ENCODE measurements at regions not wholly inside any gene's neighbourhood (a gene's known extent, or its start where the extent isn't known, plus 50 kb on each side); places are given as distances from the start of the nearest gene placed in this dataset.
"Not testable (repeated sequence)": the region's sequence is repeated elsewhere in the genome, so short reads cannot be mapped to it uniquely, and the experiment has no call there.

DNA sequence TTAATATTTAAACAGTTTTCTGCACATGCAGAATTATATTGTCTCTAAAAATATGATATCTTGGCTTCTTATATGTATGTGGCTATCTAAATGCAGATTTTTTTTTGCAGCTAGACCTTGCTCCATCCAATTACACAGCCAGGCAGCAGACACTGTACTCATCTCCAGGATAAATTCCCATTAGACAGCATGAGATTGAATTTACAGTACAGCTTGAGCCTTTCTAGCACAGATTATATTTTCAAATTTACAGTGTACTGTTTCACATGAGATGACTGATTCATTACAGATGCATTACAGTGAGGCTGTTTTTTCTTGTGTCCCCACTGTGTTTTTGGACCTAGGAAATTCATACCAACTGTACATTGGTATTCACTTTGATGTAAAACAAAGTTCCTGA, 134.9 kb downstream of the OTOL1 start:
- no peaks in the 10 kb centered on the region for H3K36me3 Mint-ChIP-seq (ENCODE audit: insufficient read depth in 2 of 2)
- no peaks in the 10 kb centered on the region for H3K4me1 Mint-ChIP-seq (ENCODE audit: low read depth)
- H3K27me3 Mint-ChIP-seq (ENCODE audit: low read depth) = no peaks in the 10 kb centered on the region
- DNase-seq (no peak), ATAC-seq (replicated peaks in 1 of 2) (no peak)
- H3K27ac Mint-ChIP-seq = no peak overlapping the region
- H3K9me3 Mint-ChIP-seq = peaks cover 0 to 5% of the 10 kb centered on the region in 2 donors
- H3K4me3 Mint-ChIP-seq = no peak overlapping the region

GRCh38 chr3:161637559-161637958, 141.0 kb downstream of the OTOL1 start:
- H3K27ac Mint-ChIP-seq = no peak overlapping the region
- ATAC-seq (replicated peaks in 1 of 2) (no peak), DNase-seq (no peak)
- no peaks in the 10 kb centered on the region for H3K27me3 Mint-ChIP-seq (ENCODE audit: low read depth)
- H3K4me1 Mint-ChIP-seq (ENCODE audit: low read depth) = no peaks in the 10 kb centered on the region
- no peak overlapping the region for H3K4me3 Mint-ChIP-seq
- no peaks in the 10 kb centered on the region for H3K36me3 Mint-ChIP-seq (ENCODE audit: insufficient read depth in 2 of 2)
- peaks cover 2 to 3% of the 10 kb centered on the region in 2 donors for H3K9me3 Mint-ChIP-seq

DNA sequence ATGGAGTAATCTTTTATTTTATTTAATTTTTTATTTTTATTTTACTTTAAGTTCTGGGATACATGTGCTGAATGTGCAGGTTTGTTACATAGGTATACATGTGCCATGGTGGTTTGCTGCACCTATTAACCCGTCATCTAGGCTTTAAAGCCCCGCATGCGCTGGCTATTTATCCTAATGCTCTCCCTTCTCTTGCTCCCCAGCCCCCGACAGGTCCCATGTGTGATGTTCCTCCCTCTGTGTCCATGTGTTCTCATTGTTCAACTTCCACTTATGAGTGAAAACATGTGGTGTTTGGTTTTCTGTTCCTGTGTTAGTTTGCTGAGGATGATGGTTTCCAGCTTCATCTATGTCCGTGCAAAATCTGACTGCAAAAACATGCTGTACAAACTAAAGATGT, 142.5 kb downstream of the OTOL1 start:
- H3K36me3 Mint-ChIP-seq (ENCODE audit: insufficient read depth in 2 of 2); H3K27me3 Mint-ChIP-seq (ENCODE audit: low read depth); H3K4me1 Mint-ChIP-seq (ENCODE audit: low read depth); ATAC-seq (replicated peaks in 1 of 2); H3K4me3 Mint-ChIP-seq; H3K27ac Mint-ChIP-seq; H3K9me3 Mint-ChIP-seq; DNase-seq: not testable (repeated sequence)

- H3K27ac Mint-ChIP-seq = no peak overlapping the region
- no peaks in the 10 kb centered on the region for H3K27me3 Mint-ChIP-seq (ENCODE audit: low read depth)
- DNase-seq = no peak
- no peaks in the 10 kb centered on the region for H3K4me1 Mint-ChIP-seq (ENCODE audit: low read depth)
- H3K36me3 Mint-ChIP-seq (ENCODE audit: insufficient read depth in 2 of 2) = no peaks in the 10 kb centered on the region
- H3K9me3 Mint-ChIP-seq = peaks cover 2 to 3% of the 10 kb centered on the region in 2 donors
- ATAC-seq (replicated peaks in 1 of 2) = no peak
- no peak overlapping the region for H3K4me3 Mint-ChIP-seq
Observed at GRCh38 chr3:161640181-161640580, 143.6 kb downstream of the OTOL1 start.

- no peak overlapping the region for H3K27ac Mint-ChIP-seq
- ATAC-seq (replicated peaks in 1 of 2) (no peak), DNase-seq (no peak)
- no peak overlapping the region for H3K4me3 Mint-ChIP-seq
- no peaks in the 10 kb centered on the region for H3K4me1 Mint-ChIP-seq (ENCODE audit: low read depth)
- peaks cover 0 to 3% of the 10 kb centered on the region in 2 donors for H3K9me3 Mint-ChIP-seq
- H3K27me3 Mint-ChIP-seq (ENCODE audit: low read depth) = no peaks in the 10 kb centered on the region
- H3K36me3 Mint-ChIP-seq (ENCODE audit: insufficient read depth in 2 of 2) = no peaks in the 10 kb centered on the region
Observed at GRCh38 chr3:161641287-161641686, 144.7 kb downstream of the OTOL1 start.

- DNase-seq (no peak), ATAC-seq (replicated peaks in 1 of 2) (no peak)
- peaks cover 0 to 3% of the 10 kb centered on the region in 2 donors for H3K9me3 Mint-ChIP-seq
- no peaks in the 10 kb centered on the region for H3K36me3 Mint-ChIP-seq (ENCODE audit: insufficient read depth in 2 of 2)
- H3K27me3 Mint-ChIP-seq (ENCODE audit: low read depth) = no peaks in the 10 kb centered on the region
- no peak overlapping the region for H3K4me3 Mint-ChIP-seq
- H3K4me1 Mint-ChIP-seq (ENCODE audit: low read depth) = no peaks in the 10 kb centered on the region
- H3K27ac Mint-ChIP-seq = no peak overlapping the region
Observed at GRCh38 chr3:161644891-161645635, 148.5 kb downstream of the OTOL1 start.

DNA sequence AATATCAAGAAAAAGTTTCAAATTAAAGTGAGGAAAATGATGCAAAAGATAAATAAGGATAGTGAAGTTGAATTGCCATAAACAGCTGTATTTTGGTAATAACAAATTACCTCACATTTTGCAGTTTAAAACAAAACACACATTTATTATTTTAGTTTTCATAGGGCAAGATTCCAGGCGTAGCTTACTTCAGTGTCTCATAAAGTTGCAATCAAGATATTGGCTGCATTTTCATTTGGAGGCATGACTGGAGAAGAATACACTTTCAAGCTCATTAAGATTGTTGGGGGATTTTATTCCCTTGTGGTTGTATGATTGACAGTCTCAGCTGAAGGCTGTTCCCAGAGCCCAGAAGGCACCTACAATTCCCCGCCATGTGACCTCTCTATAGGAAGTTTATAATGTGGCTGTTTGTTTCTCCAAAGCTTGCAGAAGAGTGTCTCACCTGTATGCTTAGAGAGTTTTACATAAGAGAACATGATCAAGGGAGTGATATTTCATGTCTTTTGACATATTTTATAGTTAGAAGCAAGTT, 151.4 kb downstream of the OTOL1 start:
- DNase-seq = no peak
- H3K9me3 Mint-ChIP-seq = peaks cover 0 to 3% of the 10 kb centered on the region in 2 donors

DNA sequence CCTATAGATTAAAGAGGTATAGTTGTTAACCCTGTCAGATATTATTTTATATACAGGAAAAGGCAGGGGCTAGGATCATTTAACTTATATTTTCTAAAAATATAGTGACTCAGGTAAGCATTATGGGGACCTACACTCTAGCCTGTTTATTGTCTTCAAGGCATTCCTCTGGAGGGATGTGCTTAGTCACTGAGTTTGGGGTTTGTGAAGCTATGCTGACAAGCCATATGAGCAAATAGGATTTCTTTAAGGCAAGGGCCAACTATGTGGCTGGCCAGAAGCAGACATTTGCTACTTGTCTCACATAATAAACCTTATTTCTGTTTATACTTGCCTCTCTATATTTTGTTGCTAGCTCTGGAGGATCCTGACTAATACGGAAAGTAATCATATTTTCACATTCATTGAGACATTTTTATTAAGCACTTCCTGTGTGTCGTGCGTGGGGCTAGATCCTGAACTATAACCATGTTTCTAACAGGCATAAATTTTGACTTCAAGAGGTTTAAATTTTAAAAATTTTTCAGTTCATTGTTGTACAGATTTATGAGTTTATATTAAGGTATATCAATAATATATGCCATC, 153.4 kb downstream of the OTOL1 start:
- H3K9me3 Mint-ChIP-seq = peaks cover 0 to 5% of the 10 kb centered on the region in 2 donors
- DNase-seq = no peak
- ATAC-seq (replicated peaks in 1 of 2) = no peak
- H3K27ac Mint-ChIP-seq = no peak overlapping the region
- no peaks in the 10 kb centered on the region for H3K4me1 Mint-ChIP-seq (ENCODE audit: low read depth)
- no peaks in the 10 kb centered on the region for H3K36me3 Mint-ChIP-seq (ENCODE audit: insufficient read depth in 2 of 2)
- no peak overlapping the region for H3K4me3 Mint-ChIP-seq
- H3K27me3 Mint-ChIP-seq (ENCODE audit: low read depth) = no peaks in the 10 kb centered on the region

More for the DNA sequence above, 151.4 kb downstream of the OTOL1 start:
- ATAC-seq (replicated peaks in 1 of 2) = no peak
- H3K4me3 Mint-ChIP-seq = no peak overlapping the region
- H3K36me3 Mint-ChIP-seq (ENCODE audit: insufficient read depth in 2 of 2) = no peaks in the 10 kb centered on the region
- H3K4me1 Mint-ChIP-seq (ENCODE audit: low read depth) = no peaks in the 10 kb centered on the region
- no peaks in the 10 kb centered on the region for H3K27me3 Mint-ChIP-seq (ENCODE audit: low read depth)
- H3K27ac Mint-ChIP-seq = no peak overlapping the region

GRCh38 chr3:161657786-161658185, 161.2 kb downstream of the OTOL1 start:
- Mint-ChIP-seq H3K27me3 (ENCODE audit: low read depth) (no peaks in the 10 kb centered on the region), H3K27ac (no peak overlapping the region), H3K4me3 (no peak overlapping the region), H3K4me1 (ENCODE audit: low read depth) (no peaks in the 10 kb centered on the region), H3K36me3 (ENCODE audit: insufficient read depth in 2 of 2) (no peaks in the 10 kb centered on the region), H3K9me3 (peaks cover 2% of the 10 kb centered on the region in 2 donors)
- ATAC-seq (replicated peaks in 1 of 2) = no peak
- no peak for DNase-seq

DNA sequence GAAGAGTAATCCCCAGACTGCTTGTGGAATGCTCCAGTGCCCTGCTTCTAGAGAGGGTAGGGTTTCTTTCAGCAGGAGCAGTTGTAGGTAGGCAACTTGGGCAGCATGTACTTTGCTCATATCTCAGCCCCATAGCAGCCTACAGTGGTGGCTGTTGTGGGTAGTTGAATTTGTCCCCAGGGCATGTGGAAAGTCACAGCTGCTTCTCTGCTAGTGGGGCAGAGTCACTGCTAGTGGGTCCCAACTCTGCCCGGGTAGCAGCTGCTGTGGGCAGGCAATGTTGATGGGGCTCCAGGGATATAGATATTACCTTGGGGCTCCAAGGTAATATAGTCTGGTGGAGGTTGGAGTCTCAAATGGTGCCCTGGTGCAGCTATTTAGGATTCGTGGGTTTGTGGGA, 174.5 kb downstream of the OTOL1 start:
- ATAC-seq (replicated peaks in 1 of 2) (no peak), DNase-seq (no peak)
- Mint-ChIP-seq H3K9me3 (no peaks in the 10 kb centered on the region), H3K4me3 (no peak overlapping the region), H3K36me3 (ENCODE audit: insufficient read depth in 2 of 2) (no peaks in the 10 kb centered on the region), H3K27ac (no peak overlapping the region), H3K4me1 (ENCODE audit: low read depth) (no peaks in the 10 kb centered on the region), H3K27me3 (ENCODE audit: low read depth) (no peaks in the 10 kb centered on the region)

GRCh38 chr3:161672478-161672877, 175.9 kb downstream of the OTOL1 start:
- no peaks in the 10 kb centered on the region for H3K27me3 Mint-ChIP-seq (ENCODE audit: low read depth)
- DNase-seq = no peak
- no peaks in the 10 kb centered on the region for H3K9me3 Mint-ChIP-seq
- no peaks in the 10 kb centered on the region for H3K4me1 Mint-ChIP-seq (ENCODE audit: low read depth)
- H3K27ac Mint-ChIP-seq = no peak overlapping the region
- H3K4me3 Mint-ChIP-seq = no peak overlapping the region
- H3K36me3 Mint-ChIP-seq (ENCODE audit: insufficient read depth in 2 of 2) = no peaks in the 10 kb centered on the region
- ATAC-seq (replicated peaks in 1 of 2) = no peak

- DNase-seq (no peak), ATAC-seq (replicated peaks in 1 of 2) (no peak)
- Mint-ChIP-seq H3K9me3 (no peaks in the 10 kb centered on the region), H3K36me3 (ENCODE audit: insufficient read depth in 2 of 2) (no peaks in the 10 kb centered on the region), H3K27me3 (ENCODE audit: low read depth) (no peaks in the 10 kb centered on the region), H3K4me1 (ENCODE audit: low read depth) (no peaks in the 10 kb centered on the region), H3K4me3 (no peak overlapping the region), H3K27ac (no peak overlapping the region)
Observed at GRCh38 chr3:161673866-161674265, 177.3 kb downstream of the OTOL1 start.

GRCh38 chr3:161674402-161674801, 177.8 kb downstream of the OTOL1 start:
- no peak for ATAC-seq (replicated peaks in 1 of 2)
- Mint-ChIP-seq H3K4me1 (ENCODE audit: low read depth) (no peaks in the 10 kb centered on the region), H3K27ac (no peak overlapping the region), H3K27me3 (ENCODE audit: low read depth) (no peaks in the 10 kb centered on the region), H3K36me3 (ENCODE audit: insufficient read depth in 2 of 2) (no peaks in the 10 kb centered on the region), H3K4me3 (no peak overlapping the region), H3K9me3 (no peaks in the 10 kb centered on the region)
- no peak for DNase-seq

GRCh38 chr3:161681831-161682230, 185.2 kb downstream of the OTOL1 start:
- not testable (repeated sequence) for DNase-seq; H3K36me3 Mint-ChIP-seq (ENCODE audit: insufficient read depth in 2 of 2); H3K27ac Mint-ChIP-seq; ATAC-seq (replicated peaks in 1 of 2); H3K9me3 Mint-ChIP-seq; H3K27me3 Mint-ChIP-seq (ENCODE audit: low read depth); H3K4me1 Mint-ChIP-seq (ENCODE audit: low read depth); H3K4me3 Mint-ChIP-seq

Measured in activated T-cell treated with anti-CD3 and anti-CD28 coated beads, Interleukin-2, amount 50 U/mL, for 72 hours (primary cell).